GM12878 (cell line): ENCODE measurements at regions not wholly inside any gene's neighbourhood (a gene's known extent, or its start where the extent isn't known, plus 50 kb on each side); places are given as distances from the start of the nearest gene placed in this dataset.

Experiments
- ATAC-seq: fragments of 200-7000 bp; cut with Tn5 transposase; 3 replicates; pipeline ENCODE4 v1.9.1; 2020; ENCODE audit warnings: mild to moderate bottlenecking, moderate library complexity
- BruUV-seq: library from RNA; stranded (reverse); fragments of 400-500 nt; replicated peaks from 2 replicates; lab custom pipeline; 2021; lab: Mats Ljungman, UMichigan
- CTCF ChIA-PET: fragments of 300-600 bp; sonication (Branson Sonifier 250); formaldehyde crosslinking; extraction: SDS; loops from one replicate; lab custom pipeline; 2021; ENCODE audit warnings: inconsistent platforms; lab: Yijun Ruan, JAX
- POLR2A ChIA-PET: fragments of 350-600 bp; formaldehyde crosslinking; extraction: SDS; loops from one replicate; lab custom pipeline; 2021; ENCODE audit warnings: inconsistent platforms; lab: Charles Lee
- RAD21 ChIA-PET: fragments of 300-600 bp; sonication (Branson Sonifier 250); formaldehyde crosslinking; loops from one replicate; lab custom pipeline; 2023; ENCODE audit warnings: antibody characterized with exemption; ENCODE audit not compliant: unreplicated experiment; lab: Charles Lee
- SMC1A ChIA-PET: fragments of 300-600 bp; sonication (Branson Sonifier 250); formaldehyde crosslinking; loops from one replicate; lab custom pipeline; 2023; ENCODE audit not compliant: unreplicated experiment, uncharacterized antibody; lab: Charles Lee
- DNase-seq: peaks from one replicate; pipeline ENCODE4 v3.0.0-alpha.2; 2011; ENCODE audit warnings: low read depth, low spot score
- FAIRE-seq: peaks from 3 replicates; lab custom pipeline; 2011; peaks lifted over from hg19 to GRCh38; lab: Jason Lieb, UNC
- H2AFZ ChIP-seq: 2 replicates; pipeline ENCODE4 v1.6.0; 2011; ENCODE audit warnings: low read depth, low read length, control low read depth; ENCODE audit not compliant: control insufficient read depth
- H3K27ac ChIP-seq: 2 replicates; pipeline ENCODE4 v1.5.1; 2011; ENCODE audit warnings: control low read depth; ENCODE audit not compliant: control insufficient read depth, insufficient read depth
- H3K27me3 ChIP-seq, 2 experiments: replicated peaks in 1 of 2; 2 replicates each; pipeline versions ENCODE4 v1.6.0 to v1.6.1; 2011; ENCODE audit warnings: low read length in 1 of 2; ENCODE audit not compliant: control insufficient read depth in 2 of 2, insufficient read depth in 2 of 2
- H3K36me3 ChIP-seq, 2 experiments: 2 replicates each; pipeline ENCODE4 v1.5.1; 2011; ENCODE audit warnings: low read length in 1 of 2; ENCODE audit not compliant: control insufficient read depth in 2 of 2, insufficient read depth in 2 of 2
- H3K4me1 ChIP-seq: 2 replicates; pipeline ENCODE4 v1.6.1; 2011; ENCODE audit warnings: mild to moderate bottlenecking, low read length, moderate library complexity, mixed read lengths; ENCODE audit not compliant: control insufficient read depth, insufficient read depth
- H3K4me2 ChIP-seq: 2 replicates; pipeline ENCODE4 v1.6.0; 2011; ENCODE audit warnings: control low read depth; ENCODE audit not compliant: control insufficient read depth, insufficient read depth
- H3K4me3 ChIP-seq: fragments of 200-600 bp; sonication (generic); 2 replicates; pipeline ENCODE4 v1.5.1; 2016
- H3K79me2 ChIP-seq: 2 replicates; pipeline ENCODE4 v1.6.0; 2011; ENCODE audit warnings: low read length; ENCODE audit not compliant: control insufficient read depth, insufficient read depth
- H3K9ac ChIP-seq: 2 replicates; pipeline ENCODE4 v1.8.0; 2011; ENCODE audit warnings: low read length, control low read depth, mixed read lengths; ENCODE audit not compliant: control insufficient read depth, insufficient read depth
- H3K9me3 ChIP-seq: replicated peaks from 3 replicates; pipeline ENCODE4 v1.5.1; 2011; ENCODE audit warnings: mild to moderate bottlenecking, low read length; ENCODE audit not compliant: control insufficient read depth, insufficient read depth
- H4K20me1 ChIP-seq: 2 replicates; pipeline ENCODE4 v1.6.0; 2011; ENCODE audit not compliant: control insufficient read depth, insufficient read depth
- CREB1 ChIP-seq: IDR thresholded peaks from 2 replicates; pipeline ENCODE4 v1.6.1; 2012; ENCODE audit warnings: low read depth, mild to moderate bottlenecking, inconsistent platforms
- E4F1 ChIP-seq: fragments of 450-650 bp; IDR thresholded peaks from 2 replicates; pipeline ENCODE4 v1.6.1; 2018; ENCODE audit warnings: borderline replicate concordance, mild to moderate bottlenecking; ENCODE audit not compliant: partially characterized antibody
- EED ChIP-seq: sonication (generic); IDR thresholded peaks from 2 replicates; pipeline ENCODE4 v1.6.1; 2016; ENCODE audit warnings: antibody characterized with exemption, low read depth
- IRF4 ChIP-seq: IDR thresholded peaks from 2 replicates; pipeline ENCODE4 v1.6.1; 2011; ENCODE audit warnings: low read depth, low read length
- MEF2A ChIP-seq: IDR thresholded peaks from 2 replicates; pipeline ENCODE4 v1.6.1; 2011; ENCODE audit warnings: low read depth, mild to moderate bottlenecking, low read length, moderate library complexity; ENCODE audit not compliant: insufficient read depth
- MTA2 ChIP-seq: fragments of 450-650 bp; IDR thresholded peaks from 2 replicates; pipeline ENCODE4 v1.6.1; 2016; ENCODE audit warnings: low read depth, mild to moderate bottlenecking, moderate library complexity
- NBN ChIP-seq: fragments of 450-650 bp; IDR thresholded peaks from 2 replicates; pipeline ENCODE4 v1.6.1; 2016
- POLR2AphosphoS5 ChIP-seq: IDR thresholded peaks from 2 replicates; pipeline ENCODE4 v1.6.1; 2011; ENCODE audit warnings: mild to moderate bottlenecking, low read length, inconsistent platforms
- RAD21 ChIP-seq: IDR thresholded peaks from 2 replicates; pipeline ENCODE4 v1.6.1; 2011; ENCODE audit warnings: mild to moderate bottlenecking, low read depth, low read length, moderate library complexity; ENCODE audit not compliant: insufficient read depth
- RELA ChIP-seq: fragments of 450-650 bp; IDR thresholded peaks from 2 replicates; pipeline ENCODE4 v1.8.0; 2014; ENCODE audit warnings: borderline replicate concordance; ENCODE audit not compliant: partially characterized antibody
- RELB ChIP-seq: fragments of 450-650 bp; IDR thresholded peaks from 2 replicates; pipeline ENCODE4 v1.6.1; 2017; ENCODE audit warnings: low read depth, mild to moderate bottlenecking, moderate library complexity
- SREBF2 ChIP-seq: IDR thresholded peaks from 2 replicates; pipeline ENCODE4 v1.6.1; 2012; ENCODE audit warnings: mild to moderate bottlenecking, low read length
- STAT3 ChIP-seq: IDR thresholded peaks from 2 replicates; pipeline ENCODE4 v1.6.1; 2011; ENCODE audit warnings: low read depth, low read length, improper control_type of control experiment
- TAF1 ChIP-seq: IDR thresholded peaks from 2 replicates; pipeline ENCODE4 v1.6.1; 2011; ENCODE audit warnings: mild to moderate bottlenecking, low read depth, low read length, borderline replicate concordance
- ZBTB40 ChIP-seq: fragments of 450-650 bp; IDR thresholded peaks from 2 replicates; pipeline ENCODE4 v1.6.1; 2016; ENCODE audit warnings: mild to moderate bottlenecking, moderate library complexity, borderline replicate concordance
- WGBS: methylation state at CpG from one replicate; pipeline ENCODE4 v1.1.6; 2016; ENCODE audit warnings: low lambda C conversion rate; ENCODE audit not compliant: insufficient replicate concordance, insufficient coverage; ENCODE audit errors: missing lambda C conversion rate; 5-methylcytosine and 5-hydroxymethylcytosine counted together
- in situ Hi-C: fragments of 300-500 bp; cut with MboI; formaldehyde crosslinking; loops from 9 replicates; pipeline ENCODE4 v1.14.3; 2018; ENCODE audit warnings: mixed read lengths
- intact Hi-C: fragments of 100-400 bp; cut with micrococcal nuclease; formaldehyde crosslinking; loops from one replicate; pipeline ENCODE4 v1.14.2; 2022; ENCODE audit not compliant: unreplicated experiment

- ATAC-seq: no peak
- ChIA-PET SMC1A (interaction anchor here (1.1 kb wide), 1 partner anchor 28 kb away, joined by 3 read pairs; no protein-coding TSS in a partner anchor), POLR2A (no interaction called here), CTCF (interaction anchor here (1.0 kb wide), 2 partner anchors 53 to 579 kb away, joined by 3 read pairs; no protein-coding TSS in a partner anchor), RAD21 (no interaction called here)
- Histone ChIP-seq H4K20me1 (no peaks in the 10 kb centered on the region), H3K4me2 (no peak overlapping the region), H3K36me3 (no peaks in the 10 kb centered on the region), H3K27ac (no peak overlapping the region), H2AFZ (no peak overlapping the region), H3K9ac (no peak overlapping the region), H3K27me3 (peaks cover 0 to 5% of the 10 kb centered on the region in 2 experiments; a peak in 1 of 4 replicates), H3K4me3 (no peak overlapping the region), H3K4me1 (no peaks in the 10 kb centered on the region), H3K79me2 (no peaks in the 10 kb centered on the region), H3K9me3 (no peaks in the 10 kb centered on the region)
- BruUV-seq: no TSS peak
- DNase-seq: no peak
- in situ Hi-C loops (no loop called here), intact Hi-C loops (no loop called here)
- FAIRE-seq: no peak
- TF ChIP-seq STAT3 (no peak), RELB (no peak), E4F1 (no peak), CREB1 (no peak), NBN (no peak), EED (no peak), ZBTB40 (no peak), IRF4 (no peak), MTA2 (no peak), RAD21 (no peak), TAF1 (no peak), RELA (no peak), SREBF2 (no peak), POLR2AphosphoS5 (no peak), MEF2A (no peak)
- 32% methylated on average over 1 of the region's 1 CpG for WGBS
Measured at GRCh38 chr7:28349637-28350036, 62.7 kb upstream of the CREB5 start.
